K562 (cell line): ENCODE measurements at regions not wholly inside any gene's neighbourhood (a gene's known extent, or its start where the extent isn't known, plus 50 kb on each side); places are given as distances from the start of the nearest gene placed in this dataset.

Experiments used
- ATAC-seq: fragments of 200-7000 bp; cut with Tn5 transposase; 3 replicates; pipeline ENCODE4 v1.9.1; 2020; ENCODE audit warnings: moderate library complexity
- BruUV-seq: library from RNA; stranded (reverse); fragments of 400-500 nt; replicated peaks from 2 replicates; lab custom pipeline; 2021; lab: Mats Ljungman, UMichigan
- CTCF ChIA-PET: fragments of 300-600 bp; formaldehyde crosslinking; extraction: SDS; loops from one replicate; lab custom pipeline; 2021; ENCODE audit warnings: low intra/inter-chr PET ratio; lab: Yijun Ruan, JAX
- POLR2A ChIA-PET: fragments of 300-600, 350-650 bp; sonication (Branson Sonifier 250); formaldehyde crosslinking; extraction: SDS; loops from one replicate; lab custom pipeline; 2021; ENCODE audit warnings: antibody characterized with exemption, inconsistent platforms; lab: Yijun Ruan, JAX
- DNase-seq, 4 experiments: peaks; one replicate each; pipeline versions ENCODE4 v3.0.0 to v3.0.0-alpha.2; 2011 to 2018; ENCODE audit warnings: low spot score in 3 of 4, mixed read lengths in 3 of 4; ENCODE audit errors: extremely low read depth in 1 of 4
- FAIRE-seq: peaks from 2 replicates; lab custom pipeline; 2011; peaks lifted over from hg19 to GRCh38; lab: Jason Lieb, UNC
- H2AFZ ChIP-seq: 2 replicates; pipeline ENCODE4 v1.6.0; 2011; ENCODE audit warnings: low read depth, low read length, control low read depth, inconsistent platforms
- H3K27ac ChIP-seq: fragments of 200-600 bp; 3 replicates; pipeline ENCODE4 v1.8.0; 2011; ENCODE audit warnings: low read depth, mild to moderate bottlenecking, control low read depth, inconsistent platforms, low read length, moderate library complexity, mixed read lengths; ENCODE audit errors: extremely low read depth
- H3K27me3 ChIP-seq, 2 experiments: fragments of 300-600 bp in 1 of 2; 2 replicates in 1 of 2; 3 replicates in 1 of 2; pipeline versions ENCODE4 v1.6.0 to v1.8.0; 2011; ENCODE audit warnings: inconsistent platforms in 2 of 2, low read length in 2 of 2, mild to moderate bottlenecking in 1 of 2, mixed read lengths in 1 of 2, moderate library complexity in 1 of 2; ENCODE audit not compliant: control insufficient read depth in 2 of 2, insufficient read depth in 2 of 2
- H3K36me3 ChIP-seq: fragments of 300-600 bp; 3 replicates; pipeline ENCODE4 v1.8.0; 2011; ENCODE audit warnings: mild to moderate bottlenecking, low read length, inconsistent platforms; ENCODE audit not compliant: control insufficient read depth, insufficient read depth
- H3K4me1 ChIP-seq, 2 experiments: fragments of 200-600 bp in 1 of 2; replicated peaks in 1 of 2; 2 replicates in 1 of 2; 3 replicates in 1 of 2; pipeline versions ENCODE4 v1.5.1 to v1.8.0; 2011; ENCODE audit warnings: inconsistent platforms in 2 of 2, low read length in 2 of 2, mild to moderate bottlenecking in 1 of 2, mixed read lengths in 1 of 2, moderate library complexity in 1 of 2; ENCODE audit not compliant: control insufficient read depth in 2 of 2, insufficient read depth in 2 of 2
- H3K4me2 ChIP-seq: 2 replicates; pipeline ENCODE4 v1.6.1; 2011; ENCODE audit warnings: low read length, control low read depth, inconsistent platforms, mixed read lengths; ENCODE audit not compliant: insufficient read depth
- H3K4me3 ChIP-seq: fragments of 200-600 bp; sonication (generic), shearing (Covaris generic); 2 replicates; pipeline ENCODE4 v1.5.1; 2016; ENCODE audit warnings: control low read depth, inconsistent platforms
- H3K79me2 ChIP-seq: fragments of 200-600 bp; 3 replicates; pipeline ENCODE4 v1.8.0; 2011; ENCODE audit warnings: low read length, inconsistent platforms; ENCODE audit not compliant: control insufficient read depth, insufficient read depth
- H3K9ac ChIP-seq, 2 experiments: 2 replicates each; pipeline versions ENCODE4 v1.6.0 to v1.6.1; 2011; ENCODE audit warnings: low read depth in 2 of 2, low read length in 2 of 2, control low read depth in 1 of 2, inconsistent platforms in 1 of 2, mild to moderate bottlenecking in 1 of 2, mixed read lengths in 1 of 2; ENCODE audit not compliant: insufficient read depth in 1 of 2
- H3K9me1 ChIP-seq: one replicate; pipeline ENCODE4 v1.6.0; 2011; ENCODE audit warnings: inconsistent platforms, mild to moderate bottlenecking, low read length, moderate library complexity; ENCODE audit not compliant: control insufficient read depth, insufficient read depth
- H3K9me3 ChIP-seq: replicated peaks from 2 replicates; pipeline ENCODE4 v1.5.1; 2011; ENCODE audit warnings: low read depth, low read length, inconsistent platforms; ENCODE audit not compliant: control insufficient read depth, insufficient read depth
- H4K20me1 ChIP-seq: replicated peaks from 2 replicates; pipeline ENCODE4 v1.6.1; 2011; ENCODE audit warnings: low read length, inconsistent platforms, mixed read lengths; ENCODE audit not compliant: control insufficient read depth, insufficient read depth
- FOXJ3 ChIP-seq: sonication (generic); formaldehyde crosslinking; IDR thresholded peaks from 2 replicates; pipeline ENCODE4 v1.4.0; 2020; ENCODE audit warnings: mild to moderate bottlenecking, missing genetic modification reagents
- SMARCB1 ChIP-seq: IDR thresholded peaks from 2 replicates; pipeline ENCODE4 v1.6.1; 2011; ENCODE audit warnings: improper control_type of control experiment, low read depth; ENCODE audit not compliant: insufficient read length
- TAF1 ChIP-seq: IDR thresholded peaks from 2 replicates; pipeline ENCODE4 v1.6.1; 2011; ENCODE audit warnings: mild to moderate bottlenecking, low read length, moderate library complexity; ENCODE audit not compliant: insufficient read depth, control insufficient read depth, severe bottlenecking; ENCODE audit errors: extremely low read depth
- ZNF717 ChIP-seq: fragments of 250-450 bp; sonication (Bioruptor Pico); IDR thresholded peaks from 2 replicates; pipeline ENCODE4 v1.5.0; 2021
- WGBS: fragments of 100-300 bp; shearing (Covaris generic); methylation state at CpG from one replicate; pipeline ENCODE4 v1.1.6; 2016; ENCODE audit warnings: low coverage, mixed read lengths; ENCODE audit not compliant: insufficient coverage; ENCODE audit errors: missing lambda C conversion rate; 5-methylcytosine and 5-hydroxymethylcytosine counted together
- in situ Hi-C: fragments of 300-500 bp; cut with MboI; formaldehyde crosslinking; loops from 4 replicates; pipeline ENCODE4 v1.15.0; 2018; ENCODE audit warnings: inconsistent platforms, mixed read lengths
- intact Hi-C: fragments of 100-400 bp; cut with micrococcal nuclease; formaldehyde crosslinking; loops from 2 replicates; pipeline ENCODE4 v1.14.2; 2022
- TF ChIP-seq, protein P1 (sequence below): sonication (generic); formaldehyde crosslinking; IDR thresholded peaks from 2 replicates; pipeline ENCODE4 v1.8.1; 2023; ENCODE audit warnings: mild to moderate bottlenecking, missing genetic modification reagents

DNA sequence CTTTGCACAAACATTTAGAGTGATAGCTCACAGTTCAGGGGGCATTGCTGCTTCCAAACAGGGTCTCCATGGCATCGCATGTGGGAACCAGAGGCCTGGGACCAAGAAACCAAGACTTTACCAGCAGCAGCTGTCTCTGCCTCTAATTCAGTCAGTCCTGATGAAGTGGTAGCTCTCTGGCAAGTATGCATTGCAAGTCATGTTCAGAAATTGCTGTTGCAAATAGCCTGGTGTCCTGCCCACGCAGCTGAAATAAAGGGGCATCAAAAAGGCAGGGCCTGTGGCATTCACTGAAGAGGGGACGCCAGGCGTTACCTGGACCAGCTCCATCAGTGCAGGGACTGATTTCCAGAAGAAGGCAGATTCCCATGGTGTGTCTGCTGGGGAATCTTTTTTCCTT is 121.3 kb downstream of the CD47 start (continued):
- TF ChIP-seq FOXJ3 (CRISPR knock-in tag) (no peak), TAF1 (no peak)

DNA sequence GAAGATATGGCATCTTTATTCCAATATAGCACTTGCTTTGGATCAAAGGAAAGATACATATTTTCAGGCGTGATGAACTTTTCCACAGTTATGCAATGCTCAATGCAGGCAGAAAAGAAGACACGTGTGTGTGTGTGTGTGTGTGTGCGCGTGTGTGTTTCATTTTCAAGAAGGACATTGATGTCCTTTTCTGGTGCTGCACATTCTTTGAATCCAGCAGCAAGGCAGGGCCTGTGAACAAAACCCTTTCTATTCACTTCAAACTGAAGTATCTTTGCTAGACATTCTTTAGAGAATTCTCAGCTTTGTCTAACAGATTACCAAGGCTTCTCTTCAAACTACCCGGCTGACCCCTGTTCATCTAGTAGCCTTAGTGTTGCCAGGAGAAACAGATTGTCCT is 124.6 kb downstream of the CD47 start:
- TF ChIP-seq ZNF717 (CRISPR knock-in tag): no peak
- TF ChIP-seq, protein P1, sequence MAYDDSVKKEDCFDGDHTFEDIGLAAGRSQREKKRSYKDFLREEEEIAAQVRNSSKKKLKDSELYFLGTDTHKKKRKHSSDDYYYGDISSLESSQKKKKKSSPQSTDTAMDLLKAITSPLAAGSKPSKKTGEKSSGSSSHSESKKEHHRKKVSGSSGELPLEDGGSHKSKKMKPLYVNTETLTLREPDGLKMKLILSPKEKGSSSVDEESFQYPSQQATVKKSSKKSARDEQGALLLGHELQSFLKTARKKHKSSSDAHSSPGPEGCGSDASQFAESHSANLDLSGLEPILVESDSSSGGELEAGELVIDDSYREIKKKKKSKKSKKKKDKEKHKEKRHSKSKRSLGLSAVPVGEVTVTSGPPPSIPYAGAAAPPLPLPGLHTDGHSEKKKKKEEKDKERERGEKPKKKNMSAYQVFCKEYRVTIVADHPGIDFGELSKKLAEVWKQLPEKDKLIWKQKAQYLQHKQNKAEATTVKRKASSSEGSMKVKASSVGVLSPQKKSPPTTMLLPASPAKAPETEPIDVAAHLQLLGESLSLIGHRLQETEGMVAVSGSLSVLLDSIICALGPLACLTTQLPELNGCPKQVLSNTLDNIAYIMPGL (CRISPR knock-in tag): no peak
- no peak for TF ChIP-seq SMARCB1
- Histone ChIP-seq H3K4me3 (no peak overlapping the region), H3K4me1 (no peaks in the 10 kb centered on the region), H4K20me1 (no peaks in the 10 kb centered on the region), H3K4me2 (no peak overlapping the region), H3K9ac (no peak overlapping the region), H3K9me1 (no peaks in the 10 kb centered on the region), H3K79me2 (no peaks in the 10 kb centered on the region), H3K27me3 (no peaks in the 10 kb centered on the region; a peak in 2 of 5 replicates), H3K27ac (no peak overlapping the region), H2AFZ (no peak overlapping the region), H3K9me3 (no peaks in the 10 kb centered on the region), H3K36me3 (no peaks in the 10 kb centered on the region)
- in situ Hi-C loops: no loop called here
- ATAC-seq (no peak), DNase-seq (no peak), FAIRE-seq (no peak)
- no TSS peak for BruUV-seq
- CTCF ChIA-PET: no interaction called here
- intact Hi-C loops: no loop called here
- WGBS: 0% methylated on average over 5 of the region's 5 CpGs
- POLR2A ChIA-PET: no interaction called here
